Loucy (cell line): ENCODE measurements at regions not wholly inside any gene's neighbourhood (a gene's known extent, or its start where the extent isn't known, plus 50 kb on each side); places are given as distances from the start of the nearest gene placed in this dataset.

Experiments
- EZH2phosphoT487 ChIP-seq: fragments of 200-600 bp; IDR thresholded peaks from 2 replicates; pipeline ENCODE4 v1.6.1; 2018; ENCODE audit warnings: antibody characterized with exemption, mild to moderate bottlenecking, moderate library complexity, borderline replicate concordance
- TF ChIP-seq, protein P1 (sequence below): fragments of 200-600 bp; sonication (generic); conservative IDR thresholded peaks from 2 replicates; pipeline ENCODE4 v1.5.1; 2014; ENCODE audit warnings: mild to moderate bottlenecking, antibody characterized with exemption, low read length

DNA sequence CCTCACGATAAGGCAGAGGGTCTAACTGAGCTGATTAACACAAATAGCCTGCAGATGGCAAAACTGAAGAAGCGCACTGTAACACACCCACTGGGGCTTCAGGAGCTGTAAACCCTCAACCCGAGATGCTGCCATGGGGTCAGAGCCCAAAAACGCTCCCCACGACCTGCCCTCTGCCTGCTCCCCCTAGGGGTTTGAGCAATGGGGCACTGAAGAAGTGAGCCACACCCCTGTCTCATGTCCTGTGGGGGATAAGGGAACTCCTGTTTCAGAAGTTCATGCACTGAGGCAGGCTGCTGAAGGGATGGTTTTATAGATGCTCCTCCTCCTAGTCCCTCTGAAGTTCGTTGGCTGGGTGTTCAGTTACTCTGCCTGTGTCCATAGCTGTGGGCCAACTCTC lies 105.9 kb upstream of the CELF4 start:
- TF ChIP-seq, protein P1, sequence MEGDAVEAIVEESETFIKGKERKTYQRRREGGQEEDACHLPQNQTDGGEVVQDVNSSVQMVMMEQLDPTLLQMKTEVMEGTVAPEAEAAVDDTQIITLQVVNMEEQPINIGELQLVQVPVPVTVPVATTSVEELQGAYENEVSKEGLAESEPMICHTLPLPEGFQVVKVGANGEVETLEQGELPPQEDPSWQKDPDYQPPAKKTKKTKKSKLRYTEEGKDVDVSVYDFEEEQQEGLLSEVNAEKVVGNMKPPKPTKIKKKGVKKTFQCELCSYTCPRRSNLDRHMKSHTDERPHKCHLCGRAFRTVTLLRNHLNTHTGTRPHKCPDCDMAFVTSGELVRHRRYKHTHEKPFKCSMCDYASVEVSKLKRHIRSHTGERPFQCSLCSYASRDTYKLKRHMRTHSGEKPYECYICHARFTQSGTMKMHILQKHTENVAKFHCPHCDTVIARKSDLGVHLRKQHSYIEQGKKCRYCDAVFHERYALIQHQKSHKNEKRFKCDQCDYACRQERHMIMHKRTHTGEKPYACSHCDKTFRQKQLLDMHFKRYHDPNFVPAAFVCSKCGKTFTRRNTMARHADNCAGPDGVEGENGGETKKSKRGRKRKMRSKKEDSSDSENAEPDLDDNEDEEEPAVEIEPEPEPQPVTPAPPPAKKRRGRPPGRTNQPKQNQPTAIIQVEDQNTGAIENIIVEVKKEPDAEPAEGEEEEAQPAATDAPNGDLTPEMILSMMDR = no peak
- no peak for TF ChIP-seq EZH2phosphoT487
